HG02970 (cell line): ENCODE measurements at regions not wholly inside any gene's neighbourhood (a gene's known extent, or its start where the extent isn't known, plus 50 kb on each side); places are given as distances from the start of the nearest gene placed in this dataset.

ENCODE experiments used
- ATAC-seq: cut with Tn5 transposase; IDR thresholded peaks from one replicate; pipeline ENCODE4 v1.9.1; 2021; ENCODE audit warnings: mild to moderate bottlenecking, moderate library complexity, moderate number of reproducible peaks; ENCODE audit not compliant: unreplicated experiment, low FRiP score

- no peak for ATAC-seq
These were observed 2225.3 kb upstream of the C9orf72 start for GRCh38 chr9:29798599-29798998.

- no peak for ATAC-seq
These were observed 2225.9 kb upstream of the C9orf72 start for GRCh38 chr9:29799227-29799626.

GRCh38 chr9:29800821-29801220 lies 2227.5 kb upstream of the C9orf72 start:
- ATAC-seq = no peak

- ATAC-seq = no peak
These were observed 2229.2 kb upstream of the C9orf72 start for GRCh38 chr9:29802454-29802853.

GRCh38 chr9:29806937-29807618 lies 2233.8 kb upstream of the C9orf72 start:
- no peak for ATAC-seq

GRCh38 chr9:29816954-29817703 lies 2243.8 kb upstream of the C9orf72 start:
- ATAC-seq = no peak

- no peak for ATAC-seq
These were observed 2249.2 kb upstream of the C9orf72 start for GRCh38 chr9:29822458-29822857.

GRCh38 chr9:29826421-29826820 lies 2253.1 kb upstream of the C9orf72 start:
- no peak for ATAC-seq

- no peak for ATAC-seq
These were observed 2257.5 kb upstream of the C9orf72 start for GRCh38 chr9:29830821-29831220.

GRCh38 chr9:29838491-29839020 lies 2265.3 kb upstream of the C9orf72 start:
- ATAC-seq = no peak

- ATAC-seq = no peak
These were observed 2271.0 kb upstream of the C9orf72 start for GRCh38 chr9:29844251-29844650.

GRCh38 chr9:29850664-29851063 lies 2277.4 kb upstream of the C9orf72 start:
- ATAC-seq = no peak

- no peak for ATAC-seq
These were observed 2288.5 kb upstream of the C9orf72 start for GRCh38 chr9:29861803-29862202.

GRCh38 chr9:29865764-29866313 lies 2292.6 kb upstream of the C9orf72 start:
- no peak for ATAC-seq

GRCh38 chr9:29866556-29866955 lies 2293.3 kb upstream of the C9orf72 start:
- no peak for ATAC-seq

GRCh38 chr9:29873579-29873978 lies 2300.3 kb upstream of the C9orf72 start:
- ATAC-seq = no peak

GRCh38 chr9:29875547-29875946 lies 2302.3 kb upstream of the C9orf72 start:
- no peak for ATAC-seq

- no peak for ATAC-seq
These were observed 2309.5 kb upstream of the C9orf72 start for GRCh38 chr9:29882767-29883166.

GRCh38 chr9:29906065-29906464 lies 2332.8 kb upstream of the C9orf72 start:
- ATAC-seq = no peak

- ATAC-seq = no peak
These were observed 2354.8 kb upstream of the C9orf72 start for GRCh38 chr9:29928072-29928471.

- no peak for ATAC-seq
These were observed 2366.3 kb upstream of the C9orf72 start for GRCh38 chr9:29939559-29939958.
